MG63 (cell line): ENCODE measurements at regions not wholly inside any gene's neighbourhood (a gene's known extent, or its start where the extent isn't known, plus 50 kb on each side); places are given as distances from the start of the nearest gene placed in this dataset.

Experiments used
- DNase-seq: peaks from one replicate; pipeline ENCODE4 v3.0.0-alpha.2; 2020
- H3K27me3 ChIP-seq: fragments of 250-450 bp; sonication (Bioruptor Pico); 2 replicates; pipeline ENCODE4 v1.5.1; 2020; ENCODE audit warnings: mild to moderate bottlenecking, moderate library complexity
- H3K36me3 ChIP-seq: fragments of 250-450 bp; sonication (Bioruptor Pico); 2 replicates; pipeline ENCODE4 v1.5.1; 2020; ENCODE audit warnings: mild to moderate bottlenecking, moderate library complexity
- H3K4me3 ChIP-seq: fragments of 250-450 bp; sonication (Bioruptor Pico); 2 replicates; pipeline ENCODE4 v1.5.1; 2020; ENCODE audit warnings: mild to moderate bottlenecking, moderate library complexity
- H3K9me3 ChIP-seq: fragments of 250-450 bp; sonication (Bioruptor Pico); 2 replicates; pipeline ENCODE4 v1.5.1; 2020; ENCODE audit warnings: mild to moderate bottlenecking, moderate library complexity

DNA sequence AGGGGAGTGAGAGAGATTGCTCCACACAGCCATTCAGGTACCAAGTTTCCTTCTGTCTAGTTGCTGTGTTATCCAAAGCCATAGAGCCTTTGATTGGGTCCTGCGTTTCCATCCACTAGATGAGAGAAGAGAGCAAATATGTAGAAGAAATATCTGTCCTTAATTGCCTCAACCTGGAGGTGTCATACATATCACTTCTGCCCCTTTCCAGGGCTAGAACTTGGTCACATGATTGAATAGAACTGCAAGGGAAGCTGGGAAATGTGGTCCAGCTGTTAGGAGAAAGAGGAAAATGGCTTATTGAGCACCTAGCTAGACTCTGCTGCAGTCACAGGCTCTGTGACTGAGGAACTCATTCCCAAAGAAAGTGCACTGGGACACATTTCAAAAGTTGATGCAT, 115.6 kb upstream of the JAG1 start:
- Histone ChIP-seq H3K9me3 (no peaks in the 10 kb centered on the region), H3K27me3 (peaks cover 2% of the 10 kb centered on the region; the same call in 1 of the 2 replicates), H3K4me3 (no peak overlapping the region), H3K36me3 (no peaks in the 10 kb centered on the region)
- no peak for DNase-seq

DNA sequence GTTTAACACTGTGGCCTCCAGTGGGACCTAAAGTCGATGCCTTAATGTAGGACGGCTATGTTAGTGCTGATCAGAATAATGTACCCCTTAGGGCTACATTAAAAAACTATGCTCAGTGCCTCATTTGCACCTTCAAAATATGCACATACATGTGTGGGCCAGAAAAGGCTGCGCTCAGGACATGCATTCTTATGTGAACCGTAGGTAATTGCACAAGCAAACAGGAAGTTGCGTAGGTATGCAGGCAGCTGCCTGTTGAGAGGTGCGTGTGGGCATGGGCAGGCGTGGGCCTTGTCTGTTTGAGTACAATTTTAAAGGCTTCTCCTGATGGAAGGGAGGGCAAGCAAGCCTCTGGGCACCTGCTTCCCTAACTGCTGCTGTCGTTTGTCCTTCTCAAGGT, 116.2 kb upstream of the JAG1 start:
- no peak for DNase-seq
- no peaks in the 10 kb centered on the region for H3K36me3 ChIP-seq
- H3K4me3 ChIP-seq: no peak overlapping the region
- peaks cover under 1% of the 10 kb centered on the region; the same call in 1 of the 2 replicates for H3K27me3 ChIP-seq
- no peaks in the 10 kb centered on the region for H3K9me3 ChIP-seq

DNA sequence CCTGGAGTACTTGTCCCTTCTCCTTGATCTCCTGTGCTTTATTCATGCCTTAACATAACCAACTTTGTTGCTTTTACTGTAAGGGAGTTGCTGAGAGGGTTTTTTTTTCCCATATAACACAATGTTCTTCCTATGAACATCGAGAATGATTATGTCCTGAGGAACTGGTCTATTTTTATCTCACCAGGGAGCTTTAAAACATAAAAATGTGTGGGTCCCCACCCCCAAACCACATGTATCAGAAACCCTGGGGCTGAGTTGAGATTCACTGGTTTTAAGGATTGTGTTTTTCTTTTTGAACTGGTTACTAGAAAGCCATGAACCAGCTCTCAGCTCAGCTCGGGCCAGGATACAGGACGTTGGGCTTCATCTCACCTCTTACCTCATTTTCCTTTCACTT, 118.5 kb upstream of the JAG1 start:
- Histone ChIP-seq H3K9me3 (no peaks in the 10 kb centered on the region), H3K36me3 (no peaks in the 10 kb centered on the region), H3K4me3 (no peak overlapping the region), H3K27me3 (no peaks in the 10 kb centered on the region)
- no peak for DNase-seq

DNA sequence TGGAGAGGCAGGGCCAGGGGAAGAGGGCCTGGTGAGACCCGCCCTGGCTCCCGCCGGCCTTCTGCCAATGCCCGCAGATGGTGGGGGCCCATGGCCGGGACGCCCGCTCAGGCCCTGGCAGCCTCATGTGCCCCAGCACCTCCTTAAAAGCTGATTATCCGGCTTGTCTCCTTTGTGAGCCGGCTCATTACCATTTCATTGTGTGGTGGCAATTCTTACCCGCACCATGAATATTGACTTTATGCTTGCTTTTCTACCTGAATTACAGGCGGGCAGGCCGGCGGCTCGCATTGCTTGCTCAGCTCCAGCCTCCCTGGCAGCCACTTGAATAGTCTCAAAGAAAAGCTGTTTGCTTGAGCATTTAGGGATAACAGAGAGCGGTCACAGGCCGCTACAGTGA, 120.0 kb upstream of the JAG1 start:
- Histone ChIP-seq H3K27me3 (no peaks in the 10 kb centered on the region), H3K4me3 (no peak overlapping the region)
- no peak for DNase-seq

DNA sequence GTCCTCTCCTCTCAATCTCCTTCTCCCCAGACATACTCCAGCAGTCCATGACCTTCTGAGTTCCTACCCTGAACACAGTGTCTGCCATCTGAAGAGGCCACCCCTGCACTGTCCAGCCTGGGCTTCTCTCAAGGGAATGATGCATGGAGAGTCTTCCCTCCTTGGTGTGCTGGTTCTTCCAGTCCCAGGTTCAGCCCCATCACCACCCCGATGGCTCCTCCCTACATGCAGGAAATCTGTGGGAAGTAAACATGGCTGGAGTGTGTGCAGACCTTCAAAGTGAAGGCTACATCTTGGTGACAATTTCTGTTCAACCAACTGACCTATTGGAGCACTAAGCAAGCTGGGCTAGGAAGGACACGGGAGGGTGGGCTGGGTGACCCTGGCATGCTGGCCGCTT, 121.0 kb upstream of the JAG1 start:
- H3K9me3 ChIP-seq: no peaks in the 10 kb centered on the region
- no peak overlapping the region for H3K4me3 ChIP-seq
- no peaks in the 10 kb centered on the region for H3K27me3 ChIP-seq
- H3K36me3 ChIP-seq: no peaks in the 10 kb centered on the region
- no peak for DNase-seq

More for the DNA sequence above, 120.0 kb upstream of the JAG1 start:
- H3K36me3 ChIP-seq: no peaks in the 10 kb centered on the region
- H3K9me3 ChIP-seq: no peaks in the 10 kb centered on the region

DNA sequence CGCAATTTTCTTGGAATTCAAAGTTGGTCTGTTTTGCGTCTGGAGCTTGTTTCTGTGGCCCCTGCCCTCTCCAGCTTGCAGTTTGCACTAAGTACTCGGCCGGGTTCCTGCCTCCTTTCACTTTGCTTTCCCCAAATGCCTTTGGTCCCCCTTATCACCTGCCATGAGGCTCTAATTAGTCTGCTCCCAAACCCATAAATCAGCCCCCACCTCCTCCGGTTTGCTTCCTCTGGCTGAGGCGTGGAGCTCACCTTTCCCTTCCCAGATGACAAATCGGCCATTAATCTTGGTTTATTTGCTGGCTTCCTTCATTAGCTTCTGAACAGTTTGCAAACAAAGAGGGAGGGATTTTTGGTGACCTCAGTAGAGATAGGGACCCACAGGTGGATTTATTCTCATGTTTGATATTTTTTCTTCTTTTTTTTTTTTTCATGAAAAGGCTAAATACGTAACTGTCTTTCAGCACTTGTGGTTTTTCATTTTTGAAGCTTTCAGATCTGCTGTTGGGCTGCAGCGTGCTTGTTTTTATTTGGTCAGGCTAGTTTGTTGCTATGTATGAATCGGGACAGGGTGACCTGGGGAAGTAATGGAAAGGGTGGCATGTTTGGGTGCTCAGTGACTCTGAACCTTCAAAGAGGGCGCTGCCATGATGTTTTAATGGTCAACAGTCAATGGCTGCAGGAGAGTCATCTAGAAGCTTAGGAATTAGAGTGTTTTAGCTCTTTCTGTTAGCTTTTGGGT, 121.7 kb upstream of the JAG1 start:
- Histone ChIP-seq H3K27me3 (no peaks in the 10 kb centered on the region), H3K4me3 (no peak overlapping the region), H3K36me3 (no peaks in the 10 kb centered on the region), H3K9me3 (no peaks in the 10 kb centered on the region)
- DNase-seq: no peak

GRCh38 chr20:10798811-10799210, 125.0 kb upstream of the JAG1 start:
- Histone ChIP-seq H3K4me3 (no peak overlapping the region), H3K9me3 (no peaks in the 10 kb centered on the region), H3K36me3 (no peaks in the 10 kb centered on the region), H3K27me3 (no peaks in the 10 kb centered on the region)
- peak; percentile 66 for DNase-seq

GRCh38 chr20:10799735-10800134, 125.9 kb upstream of the JAG1 start:
- Histone ChIP-seq H3K36me3 (no peaks in the 10 kb centered on the region), H3K27me3 (no peaks in the 10 kb centered on the region), H3K9me3 (no peaks in the 10 kb centered on the region), H3K4me3 (no peak overlapping the region)
- no peak for DNase-seq

DNA sequence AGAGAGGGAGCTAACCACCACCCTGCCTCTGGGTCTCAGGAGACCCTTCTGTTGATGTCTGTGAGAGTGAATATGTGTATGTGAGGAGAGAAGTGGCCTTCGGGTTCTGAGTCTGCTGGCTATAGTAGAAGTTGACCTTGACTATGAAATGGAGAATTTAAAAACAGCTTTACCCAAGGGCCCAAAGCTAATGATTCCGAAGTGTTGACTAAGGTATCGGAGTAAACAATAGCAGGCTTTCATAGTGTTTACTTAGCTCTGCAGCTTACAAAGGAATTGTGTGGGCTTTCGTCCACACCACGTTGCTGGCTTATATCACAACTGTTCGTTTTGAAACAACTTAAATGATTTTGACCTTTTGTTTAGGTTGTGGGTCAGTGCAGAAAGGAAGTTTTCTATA, 126.5 kb upstream of the JAG1 start:
- no peaks in the 10 kb centered on the region for H3K27me3 ChIP-seq
- DNase-seq: no peak
- no peaks in the 10 kb centered on the region for H3K9me3 ChIP-seq
- H3K36me3 ChIP-seq: no peaks in the 10 kb centered on the region
- H3K4me3 ChIP-seq: no peak overlapping the region

DNA sequence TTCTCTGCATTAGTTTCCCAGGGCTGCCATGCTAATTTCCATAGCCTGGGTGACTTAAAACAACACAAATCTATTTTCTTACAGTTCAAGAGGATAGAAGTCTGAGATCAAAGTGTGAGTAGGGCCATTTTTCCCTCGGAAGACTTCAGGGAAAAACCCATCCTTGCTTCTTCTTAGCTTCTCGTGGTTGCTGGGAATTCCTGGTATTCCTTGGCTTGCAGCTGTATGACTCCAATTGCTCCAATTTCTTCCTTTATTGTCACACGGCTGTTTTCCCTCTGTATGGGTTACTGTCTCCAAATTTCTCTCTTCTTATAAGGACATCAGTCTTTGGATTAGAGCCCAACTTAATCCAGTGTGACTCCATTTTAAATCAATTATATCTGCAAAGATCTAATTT, 128.4 kb upstream of the JAG1 start:
- no peaks in the 10 kb centered on the region for H3K36me3 ChIP-seq
- no peak for DNase-seq

GRCh38 chr20:10805764-10806163, 132.0 kb upstream of the JAG1 start:
- no peaks in the 10 kb centered on the region for H3K36me3 ChIP-seq
- no peaks in the 10 kb centered on the region for H3K9me3 ChIP-seq
- H3K27me3 ChIP-seq: no peaks in the 10 kb centered on the region
- H3K4me3 ChIP-seq: no peak overlapping the region
- DNase-seq: no peak

More for the DNA sequence above, 128.4 kb upstream of the JAG1 start:
- no peaks in the 10 kb centered on the region for H3K27me3 ChIP-seq
- no peaks in the 10 kb centered on the region for H3K9me3 ChIP-seq
- no peak overlapping the region for H3K4me3 ChIP-seq

DNA sequence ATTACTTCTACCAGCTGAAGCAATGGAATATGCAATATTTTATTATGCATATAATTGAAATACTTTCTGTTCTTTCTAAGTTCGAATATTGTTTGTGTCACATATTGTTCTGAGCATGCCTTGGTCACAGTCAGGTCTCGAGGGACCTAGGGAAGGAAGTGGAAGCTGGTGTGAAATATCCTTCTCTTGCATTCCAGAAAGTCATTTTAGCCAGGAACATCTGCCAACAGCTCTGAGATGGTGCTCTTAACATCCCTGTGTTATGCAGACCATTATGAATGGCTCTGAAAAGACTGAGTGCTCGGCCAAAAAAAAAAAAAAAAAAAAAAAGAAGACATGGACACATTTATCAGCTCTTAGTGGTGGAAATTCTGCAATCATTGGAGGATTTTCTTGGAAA, 132.7 kb upstream of the JAG1 start:
- H3K9me3 ChIP-seq: no peaks in the 10 kb centered on the region
- H3K36me3 ChIP-seq: no peaks in the 10 kb centered on the region
- DNase-seq: no peak
- no peak overlapping the region for H3K4me3 ChIP-seq
- H3K27me3 ChIP-seq: no peaks in the 10 kb centered on the region

GRCh38 chr20:10807013-10807412, 133.2 kb upstream of the JAG1 start:
- H3K27me3 ChIP-seq: no peaks in the 10 kb centered on the region
- H3K4me3 ChIP-seq: no peak overlapping the region
- H3K9me3 ChIP-seq: no peaks in the 10 kb centered on the region
- DNase-seq: no peak
- no peaks in the 10 kb centered on the region for H3K36me3 ChIP-seq

DNA sequence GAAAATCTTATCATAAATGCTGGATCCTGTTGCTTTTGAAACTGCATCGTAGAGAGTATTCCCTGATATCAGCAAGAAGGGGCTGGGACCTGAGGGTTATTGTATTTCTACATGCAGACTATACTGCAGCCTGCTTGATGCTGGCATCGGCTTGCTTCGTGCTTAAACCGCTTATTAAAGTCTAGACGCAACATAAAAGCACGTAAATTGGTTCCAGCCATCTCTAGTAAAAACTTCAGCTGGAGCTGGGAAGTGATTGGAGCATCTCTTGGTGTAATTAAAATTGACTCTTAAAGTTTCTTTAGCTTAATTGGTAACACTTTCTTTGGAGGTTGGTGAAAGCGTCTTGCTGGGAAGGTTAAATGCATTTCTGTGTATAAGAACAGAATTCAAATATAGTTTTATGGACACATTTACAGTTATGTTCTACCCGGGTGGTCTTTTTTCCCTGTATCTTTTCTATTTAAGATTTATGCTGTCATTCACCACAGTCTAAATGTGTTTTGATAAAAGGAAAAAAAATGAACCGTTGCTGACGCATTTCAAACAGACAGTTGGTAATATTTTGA, 139.0 kb upstream of the JAG1 start:
- H3K9me3 ChIP-seq: no peaks in the 10 kb centered on the region
- no peak for DNase-seq
- H3K36me3 ChIP-seq: no peaks in the 10 kb centered on the region
- no peak overlapping the region for H3K4me3 ChIP-seq
- H3K27me3 ChIP-seq: no peaks in the 10 kb centered on the region

- no peak for DNase-seq
- Histone ChIP-seq H3K9me3 (no peaks in the 10 kb centered on the region), H3K4me3 (no peak overlapping the region), H3K36me3 (no peaks in the 10 kb centered on the region), H3K27me3 (no peaks in the 10 kb centered on the region)
These were observed 149.8 kb upstream of the JAG1 start for GRCh38 chr20:10823585-10823984.

- DNase-seq: no peak
- no peaks in the 10 kb centered on the region for H3K9me3 ChIP-seq
These were observed 151.1 kb upstream of the JAG1 start for GRCh38 chr20:10824750-10825500.

GRCh38 chr20:10826111-10826510, 152.3 kb upstream of the JAG1 start:
- DNase-seq: no peak
- no peaks in the 10 kb centered on the region for H3K27me3 ChIP-seq
- no peaks in the 10 kb centered on the region for H3K9me3 ChIP-seq
- no peak overlapping the region for H3K4me3 ChIP-seq
- no peaks in the 10 kb centered on the region for H3K36me3 ChIP-seq

More at GRCh38 chr20:10824750-10825500, 151.1 kb upstream of the JAG1 start:
- Histone ChIP-seq H3K36me3 (no peaks in the 10 kb centered on the region), H3K27me3 (no peaks in the 10 kb centered on the region), H3K4me3 (no peak overlapping the region)

GRCh38 chr20:10828180-10828579, 154.4 kb upstream of the JAG1 start:
- no peaks in the 10 kb centered on the region for H3K36me3 ChIP-seq
- no peaks in the 10 kb centered on the region for H3K9me3 ChIP-seq
- no peak overlapping the region for H3K4me3 ChIP-seq
- no peak for DNase-seq
- no peaks in the 10 kb centered on the region for H3K27me3 ChIP-seq
